K562 (cell line): ENCODE measurements at regions not wholly inside any gene's neighbourhood (a gene's known extent, or its start where the extent isn't known, plus 50 kb on each side); places are given as distances from the start of the nearest gene placed in this dataset.

Experiments used
- ATAC-seq: fragments of 200-7000 bp; cut with Tn5 transposase; 3 replicates; pipeline ENCODE4 v1.9.1; 2020; ENCODE audit warnings: moderate library complexity
- BruUV-seq: library from RNA; stranded (reverse); fragments of 400-500 nt; replicated peaks from 2 replicates; lab custom pipeline; 2021; lab: Mats Ljungman, UMichigan
- CTCF ChIA-PET: fragments of 300-600 bp; formaldehyde crosslinking; extraction: SDS; loops from one replicate; lab custom pipeline; 2021; ENCODE audit warnings: low intra/inter-chr PET ratio; lab: Yijun Ruan, JAX
- POLR2A ChIA-PET: fragments of 300-600, 350-650 bp; sonication (Branson Sonifier 250); formaldehyde crosslinking; extraction: SDS; loops from one replicate; lab custom pipeline; 2021; ENCODE audit warnings: antibody characterized with exemption, inconsistent platforms; lab: Yijun Ruan, JAX
- DNase-seq, 4 experiments: peaks; one replicate each; pipeline versions ENCODE4 v3.0.0 to v3.0.0-alpha.2; 2011 to 2018; ENCODE audit warnings: low spot score in 3 of 4, mixed read lengths in 3 of 4; ENCODE audit errors: extremely low read depth in 1 of 4
- FAIRE-seq: peaks from 2 replicates; lab custom pipeline; 2011; peaks lifted over from hg19 to GRCh38; lab: Jason Lieb, UNC
- H2AFZ ChIP-seq: 2 replicates; pipeline ENCODE4 v1.6.0; 2011; ENCODE audit warnings: low read depth, low read length, control low read depth, inconsistent platforms
- H3K27ac ChIP-seq: fragments of 200-600 bp; 3 replicates; pipeline ENCODE4 v1.8.0; 2011; ENCODE audit warnings: low read depth, mild to moderate bottlenecking, control low read depth, inconsistent platforms, low read length, moderate library complexity, mixed read lengths; ENCODE audit errors: extremely low read depth
- H3K27me3 ChIP-seq, 2 experiments: fragments of 300-600 bp in 1 of 2; 2 replicates in 1 of 2; 3 replicates in 1 of 2; pipeline versions ENCODE4 v1.6.0 to v1.8.0; 2011; ENCODE audit warnings: inconsistent platforms in 2 of 2, low read length in 2 of 2, mild to moderate bottlenecking in 1 of 2, mixed read lengths in 1 of 2, moderate library complexity in 1 of 2; ENCODE audit not compliant: control insufficient read depth in 2 of 2, insufficient read depth in 2 of 2
- H3K36me3 ChIP-seq: fragments of 300-600 bp; 3 replicates; pipeline ENCODE4 v1.8.0; 2011; ENCODE audit warnings: mild to moderate bottlenecking, low read length, inconsistent platforms; ENCODE audit not compliant: control insufficient read depth, insufficient read depth
- H3K4me1 ChIP-seq, 2 experiments: fragments of 200-600 bp in 1 of 2; replicated peaks in 1 of 2; 2 replicates in 1 of 2; 3 replicates in 1 of 2; pipeline versions ENCODE4 v1.5.1 to v1.8.0; 2011; ENCODE audit warnings: inconsistent platforms in 2 of 2, low read length in 2 of 2, mild to moderate bottlenecking in 1 of 2, mixed read lengths in 1 of 2, moderate library complexity in 1 of 2; ENCODE audit not compliant: control insufficient read depth in 2 of 2, insufficient read depth in 2 of 2
- H3K4me2 ChIP-seq: 2 replicates; pipeline ENCODE4 v1.6.1; 2011; ENCODE audit warnings: low read length, control low read depth, inconsistent platforms, mixed read lengths; ENCODE audit not compliant: insufficient read depth
- H3K4me3 ChIP-seq: fragments of 200-600 bp; sonication (generic), shearing (Covaris generic); 2 replicates; pipeline ENCODE4 v1.5.1; 2016; ENCODE audit warnings: control low read depth, inconsistent platforms
- H3K79me2 ChIP-seq: fragments of 200-600 bp; 3 replicates; pipeline ENCODE4 v1.8.0; 2011; ENCODE audit warnings: low read length, inconsistent platforms; ENCODE audit not compliant: control insufficient read depth, insufficient read depth
- H3K9ac ChIP-seq, 2 experiments: 2 replicates each; pipeline versions ENCODE4 v1.6.0 to v1.6.1; 2011; ENCODE audit warnings: low read depth in 2 of 2, low read length in 2 of 2, control low read depth in 1 of 2, inconsistent platforms in 1 of 2, mild to moderate bottlenecking in 1 of 2, mixed read lengths in 1 of 2; ENCODE audit not compliant: insufficient read depth in 1 of 2
- H3K9me1 ChIP-seq: one replicate; pipeline ENCODE4 v1.6.0; 2011; ENCODE audit warnings: inconsistent platforms, mild to moderate bottlenecking, low read length, moderate library complexity; ENCODE audit not compliant: control insufficient read depth, insufficient read depth
- H3K9me3 ChIP-seq: replicated peaks from 2 replicates; pipeline ENCODE4 v1.5.1; 2011; ENCODE audit warnings: low read depth, low read length, inconsistent platforms; ENCODE audit not compliant: control insufficient read depth, insufficient read depth
- H4K20me1 ChIP-seq: replicated peaks from 2 replicates; pipeline ENCODE4 v1.6.1; 2011; ENCODE audit warnings: low read length, inconsistent platforms, mixed read lengths; ENCODE audit not compliant: control insufficient read depth, insufficient read depth
- CBFA2T3 ChIP-seq: fragments of 450-650 bp; IDR thresholded peaks from 2 replicates; pipeline ENCODE4 v1.6.1; 2017
- HNRNPH1 ChIP-seq: fragments of 200-400 bp; formaldehyde crosslinking; optimal IDR thresholded peaks from 2 replicates; pipeline ENCODE3; 2017; ENCODE audit warnings: low read depth, mild to moderate bottlenecking, low read length, moderate library complexity
- NFXL1 ChIP-seq: fragments of 450-650 bp; formaldehyde crosslinking; IDR thresholded peaks from 2 replicates; pipeline ENCODE4 v1.4.0; 2021; ENCODE audit warnings: mild to moderate bottlenecking
- TAF15 ChIP-seq: fragments of 200-400 bp; formaldehyde crosslinking; IDR thresholded peaks from 2 replicates; pipeline ENCODE4 v1.6.1; 2017; ENCODE audit warnings: mild to moderate bottlenecking, low read depth, low read length, moderate library complexity
- TAF9B ChIP-seq: fragments of 450-650 bp; IDR thresholded peaks from 2 replicates; pipeline ENCODE4 v1.6.1; 2018; ENCODE audit warnings: mild to moderate bottlenecking; ENCODE audit not compliant: partially characterized antibody
- ZNF24 ChIP-seq: fragments of 450-650 bp; IDR thresholded peaks from 2 replicates; pipeline ENCODE4 v1.6.1; 2016
- ZNF280B ChIP-seq: fragments of 250-450 bp; sonication (Bioruptor Pico); IDR thresholded peaks from 2 replicates; pipeline ENCODE4 v1.5.1; 2021; ENCODE audit warnings: mild to moderate bottlenecking
- ZNF584 ChIP-seq: fragments of 200-800 bp; sonication (Bioruptor generic); IDR thresholded peaks from 2 replicates; pipeline ENCODE4 v1.6.1; 2016; ENCODE audit warnings: low read depth, mild to moderate bottlenecking, missing genetic modification characterization, missing compliant biosample characterization
- ZNF655 ChIP-seq: fragments of 250-450 bp; sonication (Bioruptor Pico); IDR thresholded peaks from 2 replicates; pipeline ENCODE4 v1.5.0; 2021
- in situ Hi-C: fragments of 300-500 bp; cut with MboI; formaldehyde crosslinking; loops from 4 replicates; pipeline ENCODE4 v1.15.0; 2018; ENCODE audit warnings: inconsistent platforms, mixed read lengths
- intact Hi-C: fragments of 100-400 bp; cut with micrococcal nuclease; formaldehyde crosslinking; loops from 2 replicates; pipeline ENCODE4 v1.14.2; 2022
- TF ChIP-seq, protein P1 (sequence below): fragments of 250-450 bp; sonication (Bioruptor Pico); IDR thresholded peaks from 2 replicates; pipeline ENCODE4 v1.8.0; 2022; ENCODE audit warnings: inconsistent platforms, mild to moderate bottlenecking, moderate library complexity, borderline replicate concordance

DNA sequence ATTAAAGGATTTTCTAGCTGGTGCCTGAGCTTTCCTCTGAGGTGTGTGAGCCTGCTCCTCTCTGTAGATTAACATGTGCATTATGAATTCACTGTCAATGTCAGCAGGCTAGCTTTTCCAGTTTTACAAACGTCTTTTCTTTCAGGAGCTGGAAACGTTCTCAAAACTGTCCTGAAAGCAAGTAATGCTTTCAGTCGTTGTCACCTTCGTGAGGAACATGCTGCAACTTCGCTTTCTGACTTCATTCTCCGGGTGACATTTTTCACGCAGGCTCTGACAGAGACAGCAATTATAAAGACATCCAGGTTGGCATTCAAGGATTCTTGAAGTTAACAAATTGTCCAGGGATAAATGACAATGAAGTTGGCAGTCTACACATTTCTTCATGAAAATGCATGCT is 671.5 kb downstream of the DHX35 start (continued):
- TF ChIP-seq NFXL1, result no peak
- TF ChIP-seq ZNF280B, result no peak
- no peak for TF ChIP-seq ZNF24

DNA sequence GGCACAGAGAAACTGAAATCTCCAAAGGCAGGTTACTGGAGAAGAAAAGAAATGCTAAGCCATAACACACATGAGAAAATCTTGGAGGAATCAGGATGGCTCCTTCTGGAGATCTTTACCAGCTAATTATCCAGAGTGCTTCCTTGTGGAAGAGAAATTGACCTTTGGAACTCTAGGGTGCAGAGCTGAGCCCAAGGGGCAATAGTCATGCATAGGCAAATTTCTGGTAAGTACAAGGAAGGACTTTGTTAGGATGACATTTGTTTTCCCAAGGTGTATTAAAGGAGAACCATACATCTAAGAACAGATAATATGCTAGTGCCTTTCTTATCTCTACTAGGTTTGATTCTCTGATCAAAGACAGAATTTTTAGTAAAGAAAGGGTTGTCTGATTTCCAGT is 670.6 kb downstream of the DHX35 start:
- TF ChIP-seq CBFA2T3 (no peak), HNRNPH1 (no peak), ZNF655 (no peak), TAF15 (no peak), TAF9B (no peak), ZNF584 (no peak)
- TF ChIP-seq, protein P1, sequence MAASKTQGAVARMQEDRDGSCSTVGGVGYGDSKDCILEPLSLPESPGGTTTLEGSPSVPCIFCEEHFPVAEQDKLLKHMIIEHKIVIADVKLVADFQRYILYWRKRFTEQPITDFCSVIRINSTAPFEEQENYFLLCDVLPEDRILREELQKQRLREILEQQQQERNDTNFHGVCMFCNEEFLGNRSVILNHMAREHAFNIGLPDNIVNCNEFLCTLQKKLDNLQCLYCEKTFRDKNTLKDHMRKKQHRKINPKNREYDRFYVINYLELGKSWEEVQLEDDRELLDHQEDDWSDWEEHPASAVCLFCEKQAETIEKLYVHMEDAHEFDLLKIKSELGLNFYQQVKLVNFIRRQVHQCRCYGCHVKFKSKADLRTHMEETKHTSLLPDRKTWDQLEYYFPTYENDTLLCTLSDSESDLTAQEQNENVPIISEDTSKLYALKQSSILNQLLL (CRISPR knock-in tag), result no peak
- TF ChIP-seq, all 486 proteins: peak for 0
- ChIA-PET CTCF (no interaction called here), POLR2A (no interaction called here)
- Histone ChIP-seq H4K20me1 (no peaks in the 10 kb centered on the region), H3K27me3 (no peaks in the 10 kb centered on the region), H3K9ac (no peak overlapping the region), H3K4me1 (no peaks in the 10 kb centered on the region), H3K27ac (no peak overlapping the region), H3K36me3 (no peaks in the 10 kb centered on the region), H3K9me1 (no peaks in the 10 kb centered on the region), H3K4me2 (no peak overlapping the region), H3K9me3 (0 out of 2 replicates have a peak, but pooled peaks cover 1% of the 10 kb centered on the region), H3K4me3 (no peak overlapping the region), H2AFZ (no peak overlapping the region), H3K79me2 (no peaks in the 10 kb centered on the region)
- in situ Hi-C loops (no loop called here), intact Hi-C loops (no loop called here)
- DNase-seq (no peak), FAIRE-seq (no peak), ATAC-seq (no peak)
- BruUV-seq, result no TSS peak
